PFSK-1 (cell line): ENCODE measurements at regions not wholly inside any gene's neighbourhood (a gene's known extent, or its start where the extent isn't known, plus 50 kb on each side); places are given as distances from the start of the nearest gene placed in this dataset.

Experiments
- FOXP2 ChIP-seq: optimal IDR thresholded peaks from 2 replicates; pipeline ENCODE3; 2011; ENCODE audit warnings: borderline replicate concordance, control low read depth, inconsistent platforms; ENCODE audit not compliant: insufficient read depth; ENCODE audit errors: extremely low read length, extremely low read depth
- POLR2AphosphoS5 ChIP-seq: IDR thresholded peaks from 2 replicates; pipeline ENCODE4 v1.6.1; 2012; ENCODE audit warnings: low read depth, mild to moderate bottlenecking, control low read depth, low read length, moderate library complexity
- REST ChIP-seq, 2 experiments: IDR thresholded peaks; 2 replicates each; pipeline versions ENCODE4 v1.6.1 to v1.8.0; 2011 to 2012; ENCODE audit warnings: low read depth in 2 of 2, low read length in 2 of 2, control low read depth in 1 of 2, inconsistent platforms in 1 of 2, mild to moderate bottlenecking in 1 of 2, moderate library complexity in 1 of 2; ENCODE audit not compliant: insufficient read depth in 1 of 2
- SIN3A ChIP-seq: IDR thresholded peaks from 2 replicates; pipeline ENCODE4 v1.6.1; 2012; ENCODE audit warnings: mild to moderate bottlenecking, low read length, moderate library complexity, borderline replicate concordance; ENCODE audit not compliant: insufficient read depth
- TAF1 ChIP-seq: IDR thresholded peaks from 2 replicates; pipeline ENCODE4 v1.6.1; 2012; ENCODE audit warnings: low read length, control low read depth, borderline replicate concordance; ENCODE audit not compliant: insufficient read depth

- no peak for TF ChIP-seq TAF1
- TF ChIP-seq REST (IDR thresholded peaks at IDR 0.05; ENCODE audit: insufficient read depth in 1 of 2, low read depth in 2 of 2, low read length in 2 of 2) = no peak
- no peak for TF ChIP-seq FOXP2
- TF ChIP-seq SIN3A = no peak
- no peak for TF ChIP-seq POLR2AphosphoS5
These were observed 153.2 kb downstream of the SH3BGRL2 start for GRCh38 chr6:79784395-79784753.

- TF ChIP-seq POLR2AphosphoS5 (no peak), TAF1 (no peak), FOXP2 (no peak), REST (IDR thresholded peaks at IDR 0.05; ENCODE audit: insufficient read depth in 1 of 2, low read depth in 2 of 2, low read length in 2 of 2) (no peak), SIN3A (no peak)
These were observed 152.7 kb downstream of the SH3BGRL2 start for GRCh38 chr6:79783670-79784394.

- no peak for TF ChIP-seq TAF1
- no peak for TF ChIP-seq FOXP2
- TF ChIP-seq REST (IDR thresholded peaks at IDR 0.05; ENCODE audit: insufficient read depth in 1 of 2, low read depth in 2 of 2, low read length in 2 of 2) = no peak
- TF ChIP-seq POLR2AphosphoS5 = no peak
- no peak for TF ChIP-seq SIN3A
These were observed 151.9 kb downstream of the SH3BGRL2 start for GRCh38 chr6:79782792-79783580.

GRCh38 chr6:79781916-79782315, 150.8 kb downstream of the SH3BGRL2 start:
- TF ChIP-seq TAF1 (no peak), FOXP2 (no peak), SIN3A (no peak), REST (IDR thresholded peaks at IDR 0.05; ENCODE audit: insufficient read depth in 1 of 2, low read depth in 2 of 2, low read length in 2 of 2) (no peak), POLR2AphosphoS5 (no peak)
